ENCODE measurements at regions not wholly inside any gene's neighbourhood (a gene's known extent, or its start where the extent isn't known, plus 50 kb on each side); places are given as distances from the start of the nearest gene placed in this dataset.

DNA sequence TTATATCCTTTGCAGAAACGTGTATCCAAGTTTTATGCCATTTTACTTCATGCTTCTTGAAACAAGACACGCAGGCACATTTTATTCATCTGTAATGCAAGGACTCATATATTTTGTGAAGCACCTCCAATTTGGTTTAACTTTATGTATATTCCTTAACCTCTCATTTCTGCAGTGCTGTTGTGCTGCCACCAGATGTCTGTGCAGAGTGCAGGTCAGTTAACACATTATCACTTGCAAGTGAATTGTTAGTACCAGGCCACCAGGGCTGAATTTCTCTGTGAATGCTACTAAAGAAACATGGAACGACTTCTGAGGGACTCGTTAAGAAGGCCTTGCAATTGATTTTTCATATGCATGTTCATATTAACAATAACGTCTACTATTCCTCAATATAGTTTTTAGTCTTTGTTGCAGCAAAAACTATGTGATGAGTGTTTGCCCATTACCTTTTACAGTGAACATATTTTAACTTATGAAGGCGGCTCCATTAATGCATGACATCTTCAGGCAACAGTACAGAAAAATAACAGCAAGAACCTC, 770.3 kb downstream of the NLGN4X start:
- TF ChIP-seq JUNB (IDR thresholded peaks at IDR 0.05; ENCODE audit: unreplicated experiment) (no peak), EZH2phosphoT487 (IDR thresholded peaks at IDR 0.05; ENCODE audit: unreplicated experiment) (no peak), EZH2 (IDR thresholded peaks at IDR 0.05; ENCODE audit: low read depth, unreplicated experiment) (no peak)
- TF ChIP-seq, protein P1, sequence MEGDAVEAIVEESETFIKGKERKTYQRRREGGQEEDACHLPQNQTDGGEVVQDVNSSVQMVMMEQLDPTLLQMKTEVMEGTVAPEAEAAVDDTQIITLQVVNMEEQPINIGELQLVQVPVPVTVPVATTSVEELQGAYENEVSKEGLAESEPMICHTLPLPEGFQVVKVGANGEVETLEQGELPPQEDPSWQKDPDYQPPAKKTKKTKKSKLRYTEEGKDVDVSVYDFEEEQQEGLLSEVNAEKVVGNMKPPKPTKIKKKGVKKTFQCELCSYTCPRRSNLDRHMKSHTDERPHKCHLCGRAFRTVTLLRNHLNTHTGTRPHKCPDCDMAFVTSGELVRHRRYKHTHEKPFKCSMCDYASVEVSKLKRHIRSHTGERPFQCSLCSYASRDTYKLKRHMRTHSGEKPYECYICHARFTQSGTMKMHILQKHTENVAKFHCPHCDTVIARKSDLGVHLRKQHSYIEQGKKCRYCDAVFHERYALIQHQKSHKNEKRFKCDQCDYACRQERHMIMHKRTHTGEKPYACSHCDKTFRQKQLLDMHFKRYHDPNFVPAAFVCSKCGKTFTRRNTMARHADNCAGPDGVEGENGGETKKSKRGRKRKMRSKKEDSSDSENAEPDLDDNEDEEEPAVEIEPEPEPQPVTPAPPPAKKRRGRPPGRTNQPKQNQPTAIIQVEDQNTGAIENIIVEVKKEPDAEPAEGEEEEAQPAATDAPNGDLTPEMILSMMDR (conservative IDR thresholded peaks at IDR 0.05; ENCODE audit: low read depth in 2 of 2) = peak; percentile 42 to 47
- TF ChIP-seq, protein P2, sequence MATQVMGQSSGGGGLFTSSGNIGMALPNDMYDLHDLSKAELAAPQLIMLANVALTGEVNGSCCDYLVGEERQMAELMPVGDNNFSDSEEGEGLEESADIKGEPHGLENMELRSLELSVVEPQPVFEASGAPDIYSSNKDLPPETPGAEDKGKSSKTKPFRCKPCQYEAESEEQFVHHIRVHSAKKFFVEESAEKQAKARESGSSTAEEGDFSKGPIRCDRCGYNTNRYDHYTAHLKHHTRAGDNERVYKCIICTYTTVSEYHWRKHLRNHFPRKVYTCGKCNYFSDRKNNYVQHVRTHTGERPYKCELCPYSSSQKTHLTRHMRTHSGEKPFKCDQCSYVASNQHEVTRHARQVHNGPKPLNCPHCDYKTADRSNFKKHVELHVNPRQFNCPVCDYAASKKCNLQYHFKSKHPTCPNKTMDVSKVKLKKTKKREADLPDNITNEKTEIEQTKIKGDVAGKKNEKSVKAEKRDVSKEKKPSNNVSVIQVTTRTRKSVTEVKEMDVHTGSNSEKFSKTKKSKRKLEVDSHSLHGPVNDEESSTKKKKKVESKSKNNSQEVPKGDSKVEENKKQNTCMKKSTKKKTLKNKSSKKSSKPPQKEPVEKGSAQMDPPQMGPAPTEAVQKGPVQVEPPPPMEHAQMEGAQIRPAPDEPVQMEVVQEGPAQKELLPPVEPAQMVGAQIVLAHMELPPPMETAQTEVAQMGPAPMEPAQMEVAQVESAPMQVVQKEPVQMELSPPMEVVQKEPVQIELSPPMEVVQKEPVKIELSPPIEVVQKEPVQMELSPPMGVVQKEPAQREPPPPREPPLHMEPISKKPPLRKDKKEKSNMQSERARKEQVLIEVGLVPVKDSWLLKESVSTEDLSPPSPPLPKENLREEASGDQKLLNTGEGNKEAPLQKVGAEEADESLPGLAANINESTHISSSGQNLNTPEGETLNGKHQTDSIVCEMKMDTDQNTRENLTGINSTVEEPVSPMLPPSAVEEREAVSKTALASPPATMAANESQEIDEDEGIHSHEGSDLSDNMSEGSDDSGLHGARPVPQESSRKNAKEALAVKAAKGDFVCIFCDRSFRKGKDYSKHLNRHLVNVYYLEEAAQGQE (IDR thresholded peaks at IDR 0.05; ENCODE audit: unreplicated experiment) = no peak
